HG03108 (cell line): ENCODE measurements at regions not wholly inside any gene's neighbourhood (a gene's known extent, or its start where the extent isn't known, plus 50 kb on each side); places are given as distances from the start of the nearest gene placed in this dataset.

ENCODE experiments used
- ATAC-seq: cut with Tn5 transposase; IDR thresholded peaks from one replicate; pipeline ENCODE4 v1.9.1; 2021; ENCODE audit warnings: moderate library complexity; ENCODE audit not compliant: unreplicated experiment

- ATAC-seq: no peak
Measured at GRCh38 chr1:37238364-37239224, 204.3 kb upstream of the GRIK3 start.

DNA sequence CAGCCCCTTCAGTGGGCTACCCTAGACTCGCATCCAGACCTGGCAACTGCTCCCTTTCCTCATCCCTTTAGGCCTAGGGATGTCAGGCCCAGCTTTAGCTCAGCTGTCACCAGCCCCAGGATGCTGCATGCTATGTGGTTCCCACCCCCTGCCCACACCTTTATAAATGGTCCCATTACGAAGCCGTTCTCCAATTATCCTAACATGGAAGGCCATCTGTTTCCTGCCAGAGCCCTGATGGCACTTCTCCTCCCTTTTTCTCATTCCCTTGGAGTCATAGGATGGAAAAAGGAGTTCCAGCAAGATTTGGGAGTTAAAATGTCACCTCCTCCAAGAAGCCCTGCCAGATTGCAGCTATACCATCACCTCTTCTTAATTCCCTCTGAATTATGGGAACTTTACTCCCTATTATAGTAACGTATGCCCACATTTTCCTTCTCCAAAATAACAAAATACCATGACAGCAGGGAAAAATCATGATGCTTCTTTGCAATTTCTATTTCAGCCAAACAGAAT, 205.0 kb upstream of the GRIK3 start:
- ATAC-seq: no peak

GRCh38 chr1:37240897-37241296, 206.6 kb upstream of the GRIK3 start:
- no peak for ATAC-seq

- ATAC-seq: no peak
Measured at GRCh38 chr1:37242501-37242900, 208.2 kb upstream of the GRIK3 start.

DNA sequence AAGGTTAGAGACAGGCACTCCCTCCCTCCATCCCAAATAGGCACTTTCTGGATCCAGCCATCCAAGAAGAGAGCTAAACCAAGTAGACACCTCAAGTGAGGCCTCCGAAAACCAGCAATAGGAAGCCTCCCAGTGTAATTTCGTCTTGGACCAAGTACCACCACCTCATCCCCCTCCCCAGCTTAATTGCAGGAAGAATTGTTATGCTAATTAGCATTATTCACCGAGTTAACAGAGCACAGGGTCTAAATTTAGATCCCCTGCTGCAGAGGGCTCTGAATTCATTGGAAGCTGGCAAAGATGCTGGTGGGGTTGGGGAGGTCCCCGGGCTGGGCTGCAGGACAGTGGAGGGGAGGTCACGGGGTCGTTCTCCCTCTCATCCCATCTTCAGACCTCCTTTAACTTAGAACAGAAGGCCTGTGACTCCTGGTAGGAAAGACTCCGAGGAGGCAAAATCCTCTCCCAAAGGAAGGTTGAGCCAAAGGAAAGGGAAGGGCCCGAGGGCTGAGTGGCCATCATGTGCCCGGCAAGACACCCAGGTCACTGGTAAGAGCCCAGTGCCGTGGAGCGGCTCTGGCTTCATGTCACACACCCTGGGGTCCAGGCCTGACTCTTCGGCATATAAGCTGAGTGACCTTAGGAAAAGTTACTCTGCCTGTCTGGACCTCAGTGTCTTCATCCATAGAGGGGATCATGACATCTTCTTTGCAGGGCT, 209.2 kb upstream of the GRIK3 start:
- no peak for ATAC-seq

DNA sequence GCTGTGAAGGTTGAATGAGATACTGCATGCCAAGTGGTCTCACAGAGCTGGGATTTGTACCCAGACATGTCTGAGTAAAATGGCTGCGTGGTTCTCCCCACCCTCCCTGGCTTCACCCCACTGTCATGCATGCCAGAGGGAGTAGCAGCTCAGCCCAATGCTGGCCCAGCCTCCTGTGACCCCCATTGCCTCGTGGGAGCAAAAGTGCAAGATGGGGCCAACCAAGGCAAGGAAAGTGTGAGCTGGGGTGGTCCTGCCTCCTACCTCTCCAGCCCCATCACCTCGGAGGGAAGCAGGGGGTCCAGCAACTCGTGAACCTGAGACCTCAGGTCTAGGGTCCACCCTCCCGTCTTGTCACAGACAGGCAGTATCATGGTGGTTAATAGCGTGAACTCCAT, 209.8 kb upstream of the GRIK3 start:
- ATAC-seq: no peak

DNA sequence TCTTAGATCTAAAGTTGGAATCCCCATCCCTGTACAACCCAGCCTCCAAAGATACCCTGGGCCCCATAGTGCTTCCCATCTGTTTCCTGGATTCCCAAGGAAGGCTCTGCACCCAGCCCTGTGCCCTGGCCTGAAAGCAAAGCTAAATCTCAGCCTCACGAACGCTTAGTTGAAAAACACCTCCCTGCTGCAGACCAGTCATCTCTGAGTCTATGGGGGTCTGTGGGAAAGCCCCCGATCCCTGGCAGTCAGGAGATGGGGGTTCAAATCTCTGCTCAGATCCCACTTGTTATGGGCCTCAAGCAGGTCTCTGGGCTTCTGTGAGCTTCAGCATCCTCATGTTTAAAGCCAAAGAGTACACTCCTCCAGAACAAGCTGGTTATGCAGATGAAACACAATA, 210.5 kb upstream of the GRIK3 start:
- ATAC-seq: no peak

DNA sequence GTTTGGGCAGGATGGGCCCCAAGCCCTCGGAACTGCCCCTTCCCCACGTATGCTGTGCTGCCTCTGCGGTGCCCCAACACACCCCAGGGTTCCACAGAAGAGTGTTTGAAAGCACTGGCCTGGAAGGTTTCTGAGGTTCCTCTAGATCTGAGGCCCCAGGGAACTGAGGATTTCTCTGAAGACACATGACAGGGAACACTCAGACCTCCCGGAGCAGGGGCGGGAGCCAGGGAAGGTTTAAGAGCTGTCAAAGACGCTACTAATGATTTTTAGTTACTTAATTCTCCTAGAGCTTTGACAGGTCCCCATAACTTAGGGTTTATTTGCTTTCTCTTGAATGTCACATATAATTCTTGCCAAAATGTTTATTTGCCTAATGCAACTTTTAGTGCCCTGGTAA, 212.3 kb upstream of the GRIK3 start:
- no peak for ATAC-seq

DNA sequence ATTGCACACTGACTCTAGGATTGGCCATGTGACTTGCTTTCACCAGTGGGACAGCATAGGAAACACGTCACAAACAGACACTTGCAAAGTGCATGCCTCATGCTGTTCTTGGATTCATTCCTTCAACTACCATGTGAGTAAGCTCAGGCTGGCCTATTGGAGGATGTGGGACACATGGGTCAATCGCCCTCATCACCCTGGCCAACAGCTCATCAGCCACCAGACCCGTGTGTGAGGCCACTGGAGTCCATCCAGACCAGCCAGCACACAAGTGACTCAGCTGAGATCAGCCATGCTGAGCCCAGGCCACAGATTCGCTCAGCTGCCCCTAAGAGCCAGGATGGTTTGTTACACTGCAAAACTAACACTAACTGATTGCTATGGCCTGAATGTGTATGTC, 216.1 kb upstream of the GRIK3 start:
- no peak for ATAC-seq

- ATAC-seq: no peak
Measured at GRCh38 chr1:37255136-37255795, 219.1 kb upstream of the ZC3H12A start.

DNA sequence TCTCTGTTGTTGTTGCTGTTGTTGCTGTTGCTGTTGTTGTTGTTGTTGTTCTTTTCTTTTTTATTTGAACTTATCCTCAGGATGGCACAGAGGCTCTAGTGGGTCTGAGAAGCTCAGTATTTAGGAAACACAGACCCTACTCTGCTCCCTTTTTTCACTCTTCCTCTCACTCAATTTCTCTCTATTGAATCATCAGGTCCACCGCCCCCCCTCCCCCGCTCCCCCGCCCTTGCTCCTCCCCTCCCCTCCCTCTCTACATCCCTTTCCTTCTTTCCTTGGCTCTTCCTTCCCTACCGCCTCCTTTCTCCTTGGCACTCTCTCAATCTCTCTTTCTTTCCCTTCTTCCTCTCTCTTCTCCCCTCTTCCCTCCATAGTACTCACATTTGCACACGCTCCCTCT, 218.5 kb upstream of the ZC3H12A start:
- ATAC-seq: no peak

- no peak for ATAC-seq
Measured at GRCh38 chr1:37257646-37258045, 216.7 kb upstream of the ZC3H12A start.

DNA sequence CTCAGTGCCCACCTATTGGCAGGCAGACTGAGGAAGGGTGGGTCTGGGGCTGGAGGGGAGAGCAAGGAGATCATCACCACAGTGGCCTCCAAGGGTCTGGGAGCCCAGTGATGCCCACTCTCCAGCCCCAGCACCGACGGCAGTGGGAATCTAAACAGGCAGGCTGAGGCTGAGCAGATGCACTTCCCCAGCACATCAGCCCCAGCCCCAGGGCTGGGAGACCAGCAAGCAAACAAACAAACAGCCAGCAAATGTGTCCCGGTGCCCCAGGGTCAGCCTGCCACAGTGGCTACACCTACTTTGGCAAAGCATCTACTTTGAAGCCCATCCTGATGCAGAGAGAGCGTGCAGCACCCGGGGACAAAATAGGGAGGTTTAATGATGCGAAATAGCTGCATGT, 216.3 kb upstream of the ZC3H12A start:
- ATAC-seq: no peak

DNA sequence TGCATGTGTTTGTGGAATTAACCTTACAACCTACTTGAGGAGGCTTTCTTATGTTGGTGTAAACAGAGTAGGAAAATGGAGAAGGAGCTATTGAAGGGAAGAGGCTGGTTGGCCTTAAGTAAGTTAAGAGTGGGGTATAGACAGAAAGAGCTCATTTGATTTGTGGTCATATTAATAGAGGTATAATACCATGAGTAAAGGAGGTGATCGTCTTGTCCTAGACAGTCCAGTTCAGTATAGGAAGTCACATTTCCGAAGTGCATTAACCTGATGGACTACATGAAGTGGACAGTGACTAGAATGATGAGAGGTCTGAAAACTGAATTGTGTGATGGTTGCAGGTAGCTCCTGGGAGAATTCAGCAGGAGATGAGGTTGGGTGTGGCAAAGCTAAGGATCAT, 215.4 kb upstream of the ZC3H12A start:
- no peak for ATAC-seq

DNA sequence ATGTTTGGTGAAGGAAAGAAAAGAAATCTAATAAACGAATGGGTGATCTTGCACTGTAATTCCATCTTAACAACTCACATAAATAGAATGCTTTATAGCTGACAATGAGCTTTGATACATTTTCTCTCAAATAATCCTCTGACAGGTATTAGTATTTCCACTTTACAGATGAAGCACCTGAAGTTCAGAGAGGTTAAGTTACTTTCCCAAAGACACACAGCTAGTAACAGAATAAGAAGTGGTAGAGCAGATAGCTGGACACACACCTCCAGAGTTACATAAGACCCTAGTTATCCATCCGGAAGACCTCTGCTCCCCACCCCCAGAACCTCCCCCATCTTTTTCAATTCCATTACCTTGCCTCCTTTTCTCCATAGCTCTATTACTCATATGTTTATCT, 213.3 kb upstream of the ZC3H12A start:
- no peak for ATAC-seq

DNA sequence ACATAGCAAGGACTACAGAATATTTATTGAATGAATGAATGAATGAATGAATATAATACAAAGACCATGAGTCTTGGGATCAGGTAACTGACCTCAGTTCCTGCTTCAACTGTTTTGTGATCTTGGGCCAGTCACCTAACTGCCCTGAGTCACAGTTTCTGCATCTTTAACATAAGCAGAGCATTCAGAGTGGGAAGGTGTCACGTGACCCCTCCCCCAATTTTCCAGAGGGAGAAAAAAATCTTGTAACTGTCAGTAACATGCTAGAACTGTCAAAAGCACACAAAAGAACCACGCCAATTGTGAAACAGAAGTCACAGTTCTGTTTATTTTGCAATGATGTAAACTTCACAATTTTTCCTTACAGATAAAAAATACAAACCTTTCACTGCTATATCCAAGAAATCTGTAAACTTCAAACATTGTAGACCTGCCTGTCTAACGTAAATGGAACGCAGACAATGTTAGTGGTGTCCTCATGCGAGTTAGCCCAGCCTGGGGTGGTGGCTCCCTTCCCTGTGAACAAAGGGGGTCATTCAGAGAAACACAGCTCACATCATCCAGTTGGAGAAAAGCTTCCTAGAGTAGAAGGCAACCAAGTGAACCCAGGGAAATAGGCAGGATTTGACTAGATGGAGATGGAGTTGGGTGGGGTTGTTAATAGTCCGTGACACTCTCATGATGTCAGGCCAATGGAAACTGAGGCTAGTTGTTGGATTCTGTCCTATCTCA, 211.8 kb upstream of the ZC3H12A start:
- no peak for ATAC-seq

GRCh38 chr1:37265156-37265555, 209.2 kb upstream of the ZC3H12A start:
- ATAC-seq: no peak

DNA sequence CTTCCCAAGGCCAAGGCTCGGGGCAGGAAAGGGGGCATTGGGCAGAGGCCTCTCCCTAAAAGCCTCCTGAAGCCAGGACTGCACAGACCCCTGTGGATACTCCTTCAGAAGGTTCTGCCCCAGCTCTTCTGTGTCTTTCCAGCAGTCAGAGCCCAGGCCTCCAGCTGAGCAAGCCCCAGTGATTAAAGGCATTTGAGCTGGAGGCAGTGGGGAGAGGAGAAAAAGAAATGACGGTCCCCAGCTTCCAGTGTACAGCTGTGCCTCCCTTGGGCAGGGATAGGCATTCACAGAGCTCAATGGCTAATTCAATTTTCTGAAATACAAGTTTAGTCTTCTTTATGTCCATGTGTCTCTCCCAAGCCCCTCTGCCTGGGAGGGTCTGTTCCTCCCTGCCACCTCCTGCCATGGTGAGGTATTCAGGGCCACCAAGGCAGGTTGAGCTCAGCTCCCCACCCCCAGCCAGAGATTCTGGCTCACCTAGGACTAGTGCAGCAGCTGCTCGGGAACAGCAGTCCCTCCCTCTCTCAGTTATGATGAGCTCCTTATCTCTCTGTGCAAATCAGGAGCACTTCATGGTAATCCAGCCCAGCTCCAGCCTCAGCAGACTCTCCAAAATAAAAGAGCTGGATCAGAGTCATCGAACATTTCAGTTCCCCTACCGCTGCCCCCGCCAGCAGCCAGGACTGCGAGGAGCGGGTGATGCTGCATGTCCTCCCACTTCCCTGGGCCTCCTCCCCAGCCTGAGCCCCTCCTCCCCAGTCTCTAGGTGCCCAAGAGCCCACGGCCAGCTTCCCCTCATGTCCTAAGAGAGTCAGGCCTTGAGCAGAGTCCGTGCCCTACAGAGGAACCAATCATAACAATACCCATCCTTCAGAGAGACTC, 208.4 kb upstream of the ZC3H12A start:
- ATAC-seq: no peak

- ATAC-seq: no peak
Measured at GRCh38 chr1:37267111-37267835, 207.1 kb upstream of the ZC3H12A start.
